Endothelial cell of umbilical vein (primary cell): ENCODE measurements at regions not wholly inside any gene's neighbourhood (a gene's known extent, or its start where the extent isn't known, plus 50 kb on each side); places are given as distances from the start of the nearest gene placed in this dataset.

ENCODE experiments used
- FOS ChIP-seq: IDR thresholded peaks from 2 replicates; pipeline ENCODE4 v1.6.1; 2011; ENCODE audit warnings: mild to moderate bottlenecking, low read length, moderate library complexity, borderline replicate concordance; ENCODE audit not compliant: insufficient read depth
- MAX ChIP-seq: IDR thresholded peaks from 2 replicates; pipeline ENCODE4 v1.6.1; 2011; ENCODE audit not compliant: insufficient read depth, insufficient read length
- TF ChIP-seq, protein P1 (sequence below), 2 donors: IDR thresholded peaks; 1 replicate in 1 of 2; 2 replicates in 1 of 2; pipeline ENCODE4 v1.5.1; 2011; ENCODE audit warnings: low read length in 2 of 2, mild to moderate bottlenecking in 2 of 2, moderate library complexity in 2 of 2, control low read depth in 1 of 2, inconsistent platforms in 1 of 2, low read depth in 1 of 2; ENCODE audit not compliant: insufficient read depth in 1 of 2; ENCODE audit errors: extremely low read depth in 1 of 2

DNA sequence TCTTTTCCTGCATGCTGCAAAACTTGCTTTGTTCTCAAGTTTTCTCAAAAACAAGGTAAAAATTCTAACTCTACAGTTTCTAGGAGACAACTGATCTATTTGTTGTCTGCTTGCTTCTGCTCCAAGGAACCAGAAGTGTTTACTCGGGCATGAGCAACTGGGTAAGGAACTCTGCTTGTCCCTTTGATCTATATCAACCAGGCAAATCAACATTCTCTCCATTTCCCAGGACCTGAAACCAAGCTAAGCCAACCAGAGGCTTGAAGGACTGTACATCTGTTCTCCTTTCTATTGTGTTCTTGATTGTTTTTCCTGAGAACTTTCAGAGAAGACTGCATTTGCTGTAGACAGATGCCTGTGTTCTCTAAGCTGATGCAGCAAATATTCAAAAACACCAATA is 335.0 kb upstream of the KCNH7 start:
- TF ChIP-seq FOS (no peak), MAX (no peak)
- TF ChIP-seq, protein P1, sequence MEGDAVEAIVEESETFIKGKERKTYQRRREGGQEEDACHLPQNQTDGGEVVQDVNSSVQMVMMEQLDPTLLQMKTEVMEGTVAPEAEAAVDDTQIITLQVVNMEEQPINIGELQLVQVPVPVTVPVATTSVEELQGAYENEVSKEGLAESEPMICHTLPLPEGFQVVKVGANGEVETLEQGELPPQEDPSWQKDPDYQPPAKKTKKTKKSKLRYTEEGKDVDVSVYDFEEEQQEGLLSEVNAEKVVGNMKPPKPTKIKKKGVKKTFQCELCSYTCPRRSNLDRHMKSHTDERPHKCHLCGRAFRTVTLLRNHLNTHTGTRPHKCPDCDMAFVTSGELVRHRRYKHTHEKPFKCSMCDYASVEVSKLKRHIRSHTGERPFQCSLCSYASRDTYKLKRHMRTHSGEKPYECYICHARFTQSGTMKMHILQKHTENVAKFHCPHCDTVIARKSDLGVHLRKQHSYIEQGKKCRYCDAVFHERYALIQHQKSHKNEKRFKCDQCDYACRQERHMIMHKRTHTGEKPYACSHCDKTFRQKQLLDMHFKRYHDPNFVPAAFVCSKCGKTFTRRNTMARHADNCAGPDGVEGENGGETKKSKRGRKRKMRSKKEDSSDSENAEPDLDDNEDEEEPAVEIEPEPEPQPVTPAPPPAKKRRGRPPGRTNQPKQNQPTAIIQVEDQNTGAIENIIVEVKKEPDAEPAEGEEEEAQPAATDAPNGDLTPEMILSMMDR (IDR thresholded peaks at IDR 0.05; ENCODE audit: extremely low read depth in 1 of 2, insufficient read depth in 1 of 2, low read depth in 1 of 2, low read length in 2 of 2) = no peak
